Upper lobe of left lung (tissue), 6 donors: ENCODE measurements at regions not wholly inside any gene's neighbourhood (a gene's known extent, or its start where the extent isn't known, plus 50 kb on each side); places are given as distances from the start of the nearest gene placed in this dataset.

Experiments used
- ATAC-seq, 2 donors: fragments of 200-7000 bp; cut with Tn5 transposase; one replicate each; pipeline ENCODE4 v1.9.1; 2022; ENCODE audit warnings: mild to moderate bottlenecking in 2 of 2, moderate library complexity in 2 of 2; ENCODE audit not compliant: low FRiP score in 2 of 2
- DNase-seq, 2 donors: peaks; one replicate each; pipeline ENCODE4 v3.0.0-alpha.2; 2019 to 2020
- H3K27ac ChIP-seq, 4 donors: fragments of 200-600 bp; sonication (generic); one replicate each; pipeline ENCODE4 v1.5.1; 2016 to 2019
- H3K27me3 ChIP-seq, 4 donors: fragments of 200-600 bp; sonication (generic); one replicate each; pipeline ENCODE4 v1.5.1; 2017 to 2019
- H3K36me3 ChIP-seq, 4 donors: fragments of 200-600 bp; sonication (generic); one replicate each; pipeline ENCODE4 v1.5.1; 2016 to 2019
- H3K4me1 ChIP-seq, 4 donors: fragments of 200-600 bp; sonication (generic); one replicate each; pipeline ENCODE4 v1.5.1; 2018 to 2019
- H3K4me3 ChIP-seq, 4 donors: fragments of 200-600 bp; sonication (generic); one replicate each; pipeline ENCODE4 v1.5.1; 2017 to 2019; ENCODE audit warnings: mild to moderate bottlenecking in 2 of 4, moderate library complexity in 1 of 4
- H3K9me3 ChIP-seq, 4 donors: fragments of 200-600 bp; sonication (generic); one replicate each; pipeline ENCODE4 v1.5.1; 2018 to 2019
- EP300 ChIP-seq, 4 donors: sonication (generic); formaldehyde crosslinking; IDR thresholded peaks; one replicate each; pipeline ENCODE4 v1.5.1; 2017; ENCODE audit warnings: antibody characterized with exemption in 4 of 4, control low read depth in 2 of 4
- POLR2A ChIP-seq, 4 donors: fragments of 450-650 bp; IDR thresholded peaks; one replicate each; pipeline ENCODE4 v1.5.1; 2016 to 2017; ENCODE audit warnings: antibody characterized with exemption in 4 of 4, mild to moderate bottlenecking in 2 of 4
- POLR2AphosphoS5 ChIP-seq, 2 donors: sonication (generic); formaldehyde crosslinking; IDR thresholded peaks; one replicate each; pipeline ENCODE4 v1.5.1; 2017; ENCODE audit warnings: antibody characterized with exemption in 2 of 2
- WGBS, 2 donors: methylation state at CpG; one replicate each; pipeline ENCODE4 v1.1.5; 2017 to 2018; 5-methylcytosine and 5-hydroxymethylcytosine counted together
- TF ChIP-seq, protein P1 (sequence below), 6 experiments: fragments of 450-650 bp in 4 of 6; fragments of 200-600 bp in 2 of 6; sonication (generic) in 2 of 6; IDR thresholded peaks; one replicate each; pipeline ENCODE4 v1.5.1; 2016 to 2019; ENCODE audit warnings: antibody characterized with exemption in 6 of 6
- donor health status: DM: no; HTN: no; CAD: no; lungs with moderate emphysema.
- donor health status: DM: no; HTN: yes; CAD: no; lungs with severe emphysema.

- Histone ChIP-seq H3K4me1 (peaks cover 0 to 7% (median 1%) of the 10 kb centered on the region in 4 donors), H3K27me3 (no peaks in the 10 kb centered on the region), H3K36me3 (no peaks in the 10 kb centered on the region), H3K4me3 (no peak overlapping the region), H3K9me3 (no peaks in the 10 kb centered on the region), H3K27ac (no peak overlapping the region)
- no peak for DNase-seq
- no peak for TF ChIP-seq POLR2A (IDR thresholded peaks at IDR 0.05)
- TF ChIP-seq EP300 (IDR thresholded peaks at IDR 0.05), result no peak
- no peak for TF ChIP-seq POLR2AphosphoS5 (IDR thresholded peaks at IDR 0.05)
- TF ChIP-seq, protein P1, sequence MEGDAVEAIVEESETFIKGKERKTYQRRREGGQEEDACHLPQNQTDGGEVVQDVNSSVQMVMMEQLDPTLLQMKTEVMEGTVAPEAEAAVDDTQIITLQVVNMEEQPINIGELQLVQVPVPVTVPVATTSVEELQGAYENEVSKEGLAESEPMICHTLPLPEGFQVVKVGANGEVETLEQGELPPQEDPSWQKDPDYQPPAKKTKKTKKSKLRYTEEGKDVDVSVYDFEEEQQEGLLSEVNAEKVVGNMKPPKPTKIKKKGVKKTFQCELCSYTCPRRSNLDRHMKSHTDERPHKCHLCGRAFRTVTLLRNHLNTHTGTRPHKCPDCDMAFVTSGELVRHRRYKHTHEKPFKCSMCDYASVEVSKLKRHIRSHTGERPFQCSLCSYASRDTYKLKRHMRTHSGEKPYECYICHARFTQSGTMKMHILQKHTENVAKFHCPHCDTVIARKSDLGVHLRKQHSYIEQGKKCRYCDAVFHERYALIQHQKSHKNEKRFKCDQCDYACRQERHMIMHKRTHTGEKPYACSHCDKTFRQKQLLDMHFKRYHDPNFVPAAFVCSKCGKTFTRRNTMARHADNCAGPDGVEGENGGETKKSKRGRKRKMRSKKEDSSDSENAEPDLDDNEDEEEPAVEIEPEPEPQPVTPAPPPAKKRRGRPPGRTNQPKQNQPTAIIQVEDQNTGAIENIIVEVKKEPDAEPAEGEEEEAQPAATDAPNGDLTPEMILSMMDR (IDR thresholded peaks at IDR 0.05), result no peak
- WGBS, 2 donors, result 69 to 95% methylated on average over 2 of the region's 2 CpGs
- ATAC-seq, result no peak
Measured at GRCh38 chr22:20651286-20651685, 122.6 kb upstream of the SERPIND1 start.

- Histone ChIP-seq H3K4me1 (peaks cover 0 to 7% (median 1%) of the 10 kb centered on the region in 4 donors), H3K27ac (no peak overlapping the region), H3K27me3 (no peaks in the 10 kb centered on the region), H3K4me3 (no peak overlapping the region), H3K36me3 (no peaks in the 10 kb centered on the region), H3K9me3 (no peaks in the 10 kb centered on the region)
- DNase-seq, result no peak
- TF ChIP-seq POLR2AphosphoS5 (IDR thresholded peaks at IDR 0.05), result no peak
- TF ChIP-seq, protein P1 (IDR thresholded peaks at IDR 0.05), result no peak
- no peak for TF ChIP-seq EP300 (IDR thresholded peaks at IDR 0.05)
- 93 to 96% methylated on average over 6 of the region's 6 CpGs for whole genome bisulfite sequencing, 2 donors
- ATAC-seq, result no peak
Measured at GRCh38 chr22:20652130-20652529, 121.8 kb upstream of the SERPIND1 start.

DNA sequence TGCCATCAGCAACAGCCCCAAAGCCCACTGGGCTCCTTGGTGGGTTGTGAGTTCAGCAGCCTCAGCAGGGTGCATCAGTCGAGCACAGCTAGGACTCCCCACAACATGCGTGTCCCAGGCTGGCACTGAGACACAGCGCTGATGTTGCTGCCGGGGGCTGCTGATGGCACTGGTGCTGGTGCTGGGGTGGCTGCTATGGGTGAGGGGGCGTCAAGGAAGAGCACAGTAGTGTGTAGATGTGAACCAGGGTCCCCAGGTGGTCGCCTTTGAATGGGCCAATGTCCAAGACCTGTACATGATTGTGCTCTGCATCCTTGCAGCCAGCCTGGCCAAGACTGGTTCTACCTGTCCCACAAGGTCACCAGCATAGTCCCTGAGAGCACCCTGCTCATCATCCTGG, 121.3 kb upstream of the SERPIND1 start:
- TF ChIP-seq, protein P1 (IDR thresholded peaks at IDR 0.05), result no peak
- 87% methylated on average over 5 to 6 of the region's 6 CpGs for WGBS, 2 donors
- Histone ChIP-seq H3K27me3 (no peaks in the 10 kb centered on the region), H3K9me3 (no peaks in the 10 kb centered on the region), H3K4me3 (no peak overlapping the region), H3K4me1 (peaks cover 0 to 7% (median 1%) of the 10 kb centered on the region in 4 donors), H3K36me3 (no peaks in the 10 kb centered on the region), H3K27ac (no peak overlapping the region)
- ATAC-seq, result no peak
- DNase-seq, result no peak

GRCh38 chr22:20653012-20653794, 120.7 kb upstream of the SERPIND1 start:
- TF ChIP-seq POLR2AphosphoS5 (IDR thresholded peaks at IDR 0.05) (no peak), EP300 (IDR thresholded peaks at IDR 0.05) (no peak), POLR2A (IDR thresholded peaks at IDR 0.05) (no peak)
- TF ChIP-seq, protein P1 (IDR thresholded peaks at IDR 0.05), result no peak
- Histone ChIP-seq H3K36me3 (no peaks in the 10 kb centered on the region), H3K27me3 (no peaks in the 10 kb centered on the region), H3K27ac (no peak overlapping the region), H3K4me1 (peaks cover 0 to 7% (median 1%) of the 10 kb centered on the region in 4 donors), H3K4me3 (no peak overlapping the region), H3K9me3 (no peaks in the 10 kb centered on the region)
- WGBS, 2 donors, result 87 to 93% methylated on average over 6 to 7 of the region's 7 CpGs
- ATAC-seq, result no peak
- DNase-seq, result no peak

GRCh38 chr22:20653795-20654342, 120.0 kb upstream of the SERPIND1 start:
- no peak for ATAC-seq
- H3K36me3 ChIP-seq, result no peaks in the 10 kb centered on the region
- 83 to 100% methylated on average over 1 to 3 of the region's 3 CpGs for WGBS, 2 donors
- H3K27me3 ChIP-seq, result no peaks in the 10 kb centered on the region
- H3K4me1 ChIP-seq, result peaks cover 0 to 7% (median 1%) of the 10 kb centered on the region in 4 donors
- TF ChIP-seq POLR2AphosphoS5 (IDR thresholded peaks at IDR 0.05) (no peak), POLR2A (IDR thresholded peaks at IDR 0.05) (no peak), EP300 (IDR thresholded peaks at IDR 0.05) (no peak)
- TF ChIP-seq, protein P1 (IDR thresholded peaks at IDR 0.05), result no peak
- H3K9me3 ChIP-seq, result no peaks in the 10 kb centered on the region
- no peak overlapping the region for H3K27ac ChIP-seq
- no peak for DNase-seq
- no peak overlapping the region for H3K4me3 ChIP-seq
